ENCODE measurements at regions not wholly inside any gene's neighbourhood (a gene's known extent, or its start where the extent isn't known, plus 50 kb on each side); places are given as distances from the start of the nearest gene placed in this dataset.
"Not testable (repeated sequence)": the region's sequence is repeated elsewhere in the genome, so short reads cannot be mapped to it uniquely, and the experiment has no call there.

- H3K4me2 ChIP-seq (ENCODE audit: insufficient read depth, low read length, poor library complexity, severe bottlenecking); H4K8ac ChIP-seq (ENCODE audit: low read depth, low read length); H3K9me3 ChIP-seq (replicated peaks in 1 of 2; ENCODE audit: control insufficient read depth in 2 of 2, insufficient read depth in 1 of 2, low read depth in 1 of 2, low read length in 2 of 2); H3K27ac ChIP-seq (replicated peaks; ENCODE audit: low read length); H3K79me1 ChIP-seq (ENCODE audit: low read depth, low read length); H2BK5ac ChIP-seq (ENCODE audit: low read length); H3K23ac ChIP-seq (ENCODE audit: low read depth, low read length, poor library complexity); H3K27me3 ChIP-seq (ENCODE audit: control insufficient read depth in 3 of 3, insufficient read depth in 3 of 3, low read depth in 1 of 3, low read length in 3 of 3); H4K91ac ChIP-seq (ENCODE audit: low read depth, low read length, poor library complexity); H3K4me3 ChIP-seq (ENCODE audit: low read length in 2 of 2); H2AK5ac ChIP-seq (ENCODE audit: low read depth, low read length); H2AFZ ChIP-seq (ENCODE audit: low read length); H3K14ac ChIP-seq (ENCODE audit: low read length); H2BK12ac ChIP-seq (ENCODE audit: low read length); H3K9ac ChIP-seq (ENCODE audit: low read depth, low read length, poor library complexity); H3K4me1 ChIP-seq (ENCODE audit: control insufficient read depth in 2 of 2, insufficient read depth in 1 of 2, low read depth in 1 of 2, low read length in 2 of 2); H2BK15ac ChIP-seq (ENCODE audit: low read length); H3K36me3 ChIP-seq (replicated peaks in 1 of 2; ENCODE audit: control insufficient read depth in 2 of 2, insufficient read depth in 2 of 2, low read length in 2 of 2); H3K4ac ChIP-seq (ENCODE audit: low read length); H3K18ac ChIP-seq (ENCODE audit: low read length); H2BK120ac ChIP-seq (ENCODE audit: low read depth, low read length); DNase-seq (ENCODE audit: low spot score): not testable (repeated sequence)
- WGBS, 2 donors (ENCODE audit: extremely low coverage in 2 of 2, insufficient read length in 2 of 2, insufficient replicate concordance in 1 of 2), result no CpG with 5 or more reads among the region's 3 CpGs
These were observed 1506.4 kb downstream of the KHDRBS2 start for GRCh38 chr6:60779591-60779990.

DNA sequence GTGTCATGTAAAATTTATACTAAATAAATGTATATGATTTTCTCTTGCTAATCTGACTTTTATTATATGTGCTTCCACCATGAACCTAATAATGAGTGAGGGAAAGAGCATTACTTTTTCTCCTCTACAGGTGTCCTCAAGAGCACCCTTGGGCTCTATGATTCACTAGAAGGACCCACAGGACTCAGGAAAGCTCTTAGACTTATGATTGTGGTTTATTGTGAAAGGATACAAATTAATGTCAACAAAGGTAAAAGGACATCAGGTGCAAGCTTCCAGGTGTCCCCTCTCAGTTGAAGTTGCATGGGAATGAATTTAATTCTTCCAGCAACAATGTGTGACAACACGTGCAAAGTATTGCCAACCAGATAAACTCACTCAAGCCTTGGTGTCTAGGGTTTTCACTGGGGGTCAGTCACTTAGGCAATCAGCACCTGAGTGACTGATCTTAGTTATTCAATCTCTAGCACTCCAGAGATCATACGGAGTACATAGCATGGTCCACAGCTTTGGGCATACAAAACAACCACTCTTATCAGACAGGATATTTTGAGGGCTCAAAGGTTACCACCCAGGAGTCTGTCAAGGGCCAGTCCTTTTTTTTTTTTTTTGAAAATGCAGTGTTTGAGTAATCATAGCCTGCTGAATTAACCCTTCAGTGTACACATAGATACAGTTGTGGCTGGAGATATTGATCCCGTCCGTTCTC is 1518.1 kb downstream of the KHDRBS2 start:
- no CpG with 5 or more reads among the region's 4 CpGs for WGBS, 2 donors (ENCODE audit: extremely low coverage in 2 of 2, insufficient read length in 2 of 2, insufficient replicate concordance in 1 of 2)
- H2BK120ac ChIP-seq (ENCODE audit: low read depth, low read length); H2BK15ac ChIP-seq (ENCODE audit: low read length); H3K9ac ChIP-seq (ENCODE audit: low read depth, low read length, poor library complexity); H3K9me3 ChIP-seq (replicated peaks in 1 of 2; ENCODE audit: control insufficient read depth in 2 of 2, insufficient read depth in 1 of 2, low read depth in 1 of 2, low read length in 2 of 2); DNase-seq (ENCODE audit: low spot score); H3K27me3 ChIP-seq (ENCODE audit: control insufficient read depth in 3 of 3, insufficient read depth in 3 of 3, low read depth in 1 of 3, low read length in 3 of 3); H3K23ac ChIP-seq (ENCODE audit: low read depth, low read length, poor library complexity); H2AFZ ChIP-seq (ENCODE audit: low read length); H3K4ac ChIP-seq (ENCODE audit: low read length); H2BK12ac ChIP-seq (ENCODE audit: low read length); H2BK5ac ChIP-seq (ENCODE audit: low read length); H3K14ac ChIP-seq (ENCODE audit: low read length); H3K18ac ChIP-seq (ENCODE audit: low read length); H2AK5ac ChIP-seq (ENCODE audit: low read depth, low read length); H4K8ac ChIP-seq (ENCODE audit: low read depth, low read length); H3K79me1 ChIP-seq (ENCODE audit: low read depth, low read length); H3K27ac ChIP-seq (replicated peaks; ENCODE audit: low read length); H3K4me1 ChIP-seq (ENCODE audit: control insufficient read depth in 2 of 2, insufficient read depth in 1 of 2, low read depth in 1 of 2, low read length in 2 of 2); H3K4me2 ChIP-seq (ENCODE audit: insufficient read depth, low read length, poor library complexity, severe bottlenecking); H4K91ac ChIP-seq (ENCODE audit: low read depth, low read length, poor library complexity); H3K4me3 ChIP-seq (ENCODE audit: low read length in 2 of 2); H3K36me3 ChIP-seq (replicated peaks in 1 of 2; ENCODE audit: control insufficient read depth in 2 of 2, insufficient read depth in 2 of 2, low read length in 2 of 2): not testable (repeated sequence)

GRCh38 chr6:60765331-60765730 is 1520.7 kb downstream of the KHDRBS2 start:
- not testable (repeated sequence) for H2AFZ ChIP-seq (ENCODE audit: low read length); H3K27me3 ChIP-seq (ENCODE audit: control insufficient read depth in 3 of 3, insufficient read depth in 3 of 3, low read depth in 1 of 3, low read length in 3 of 3); H2BK12ac ChIP-seq (ENCODE audit: low read length); H3K18ac ChIP-seq (ENCODE audit: low read length); H3K79me1 ChIP-seq (ENCODE audit: low read depth, low read length); H3K4me2 ChIP-seq (ENCODE audit: insufficient read depth, low read length, poor library complexity, severe bottlenecking); H3K36me3 ChIP-seq (replicated peaks in 1 of 2; ENCODE audit: control insufficient read depth in 2 of 2, insufficient read depth in 2 of 2, low read length in 2 of 2); H2BK15ac ChIP-seq (ENCODE audit: low read length); H3K4me1 ChIP-seq (ENCODE audit: control insufficient read depth in 2 of 2, insufficient read depth in 1 of 2, low read depth in 1 of 2, low read length in 2 of 2); H3K23ac ChIP-seq (ENCODE audit: low read depth, low read length, poor library complexity); H3K9me3 ChIP-seq (replicated peaks in 1 of 2; ENCODE audit: control insufficient read depth in 2 of 2, insufficient read depth in 1 of 2, low read depth in 1 of 2, low read length in 2 of 2); H4K91ac ChIP-seq (ENCODE audit: low read depth, low read length, poor library complexity); DNase-seq (ENCODE audit: low spot score); H4K8ac ChIP-seq (ENCODE audit: low read depth, low read length); H3K9ac ChIP-seq (ENCODE audit: low read depth, low read length, poor library complexity); H3K4me3 ChIP-seq (ENCODE audit: low read length in 2 of 2); H2BK120ac ChIP-seq (ENCODE audit: low read depth, low read length); H2BK5ac ChIP-seq (ENCODE audit: low read length); H3K27ac ChIP-seq (replicated peaks; ENCODE audit: low read length); H3K4ac ChIP-seq (ENCODE audit: low read length); H3K14ac ChIP-seq (ENCODE audit: low read length); H2AK5ac ChIP-seq (ENCODE audit: low read depth, low read length)

DNA sequence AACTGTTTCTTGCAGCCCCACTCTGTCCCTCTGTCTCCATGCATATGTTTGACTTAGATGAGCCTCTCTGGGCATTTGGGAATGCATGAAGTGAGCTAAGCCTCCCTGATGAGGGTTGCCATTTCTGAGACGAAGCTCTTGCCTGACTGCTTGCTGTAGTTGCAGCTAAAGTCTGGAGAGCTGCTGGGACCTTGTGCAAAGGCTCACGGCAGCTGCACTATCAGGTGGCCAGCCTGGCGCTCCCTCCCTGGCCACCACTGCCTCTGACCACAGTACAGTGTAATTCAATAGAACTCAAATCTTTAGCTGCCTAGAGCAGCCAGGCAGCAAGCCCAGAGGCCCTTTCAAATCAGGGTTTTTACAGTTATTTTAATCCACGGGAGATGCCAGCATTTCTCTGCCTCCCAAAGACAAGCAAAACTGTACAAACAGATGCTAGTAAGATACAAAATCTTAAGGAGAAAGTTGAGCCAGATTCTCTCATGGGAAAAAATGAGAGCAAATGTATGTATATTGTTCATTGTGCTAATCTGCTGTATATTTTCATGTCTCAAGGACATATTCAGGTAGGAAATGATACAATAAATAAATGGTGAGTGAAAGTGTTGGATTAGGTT is 1522.5 kb downstream of the KHDRBS2 start:
- H3K9me3 ChIP-seq (replicated peaks in 1 of 2; ENCODE audit: control insufficient read depth in 2 of 2, insufficient read depth in 1 of 2, low read depth in 1 of 2, low read length in 2 of 2); H4K8ac ChIP-seq (ENCODE audit: low read depth, low read length); H3K9ac ChIP-seq (ENCODE audit: low read depth, low read length, poor library complexity); H2BK5ac ChIP-seq (ENCODE audit: low read length); H3K27me3 ChIP-seq (ENCODE audit: control insufficient read depth in 3 of 3, insufficient read depth in 3 of 3, low read depth in 1 of 3, low read length in 3 of 3); H3K4me3 ChIP-seq (ENCODE audit: low read length in 2 of 2); H3K23ac ChIP-seq (ENCODE audit: low read depth, low read length, poor library complexity); H3K4ac ChIP-seq (ENCODE audit: low read length); H3K27ac ChIP-seq (replicated peaks; ENCODE audit: low read length); H3K4me2 ChIP-seq (ENCODE audit: insufficient read depth, low read length, poor library complexity, severe bottlenecking); H3K79me1 ChIP-seq (ENCODE audit: low read depth, low read length); H3K18ac ChIP-seq (ENCODE audit: low read length); H2AFZ ChIP-seq (ENCODE audit: low read length); H2BK12ac ChIP-seq (ENCODE audit: low read length); H4K91ac ChIP-seq (ENCODE audit: low read depth, low read length, poor library complexity); H2AK5ac ChIP-seq (ENCODE audit: low read depth, low read length); H2BK120ac ChIP-seq (ENCODE audit: low read depth, low read length); H2BK15ac ChIP-seq (ENCODE audit: low read length); DNase-seq (ENCODE audit: low spot score); H3K36me3 ChIP-seq (replicated peaks in 1 of 2; ENCODE audit: control insufficient read depth in 2 of 2, insufficient read depth in 2 of 2, low read length in 2 of 2); H3K14ac ChIP-seq (ENCODE audit: low read length); H3K4me1 ChIP-seq (ENCODE audit: control insufficient read depth in 2 of 2, insufficient read depth in 1 of 2, low read depth in 1 of 2, low read length in 2 of 2): not testable (repeated sequence)
- WGBS, 2 donors (ENCODE audit: extremely low coverage in 2 of 2, insufficient read length in 2 of 2, insufficient replicate concordance in 1 of 2), result no CpG with 5 or more reads among the region's 4 CpGs

Data from neuronal stem cell (in vitro differentiated cells).